OCI-LY7 (cell line): ENCODE measurements at regions not wholly inside any gene's neighbourhood (a gene's known extent, or its start where the extent isn't known, plus 50 kb on each side); places are given as distances from the start of the nearest gene placed in this dataset.
"Not testable (repeated sequence)": the region's sequence is repeated elsewhere in the genome, so short reads cannot be mapped to it uniquely, and the experiment has no call there.

Experiments used
- EZH2phosphoT487 ChIP-seq: fragments of 200-600 bp; sonication (generic); IDR thresholded peaks from 2 replicates; pipeline ENCODE4 v1.6.1; 2018; ENCODE audit warnings: low read depth, borderline replicate concordance, mild to moderate bottlenecking, mixed run types, antibody characterized with exemption, low read length, moderate library complexity, mixed read lengths
- TF ChIP-seq, protein P1 (sequence below): fragments of 200-600 bp; sonication (generic); conservative IDR thresholded peaks from 2 replicates; pipeline ENCODE4 v1.5.1; 2014; ENCODE audit warnings: mild to moderate bottlenecking, antibody characterized with exemption, low read length, moderate library complexity, mixed read lengths

DNA sequence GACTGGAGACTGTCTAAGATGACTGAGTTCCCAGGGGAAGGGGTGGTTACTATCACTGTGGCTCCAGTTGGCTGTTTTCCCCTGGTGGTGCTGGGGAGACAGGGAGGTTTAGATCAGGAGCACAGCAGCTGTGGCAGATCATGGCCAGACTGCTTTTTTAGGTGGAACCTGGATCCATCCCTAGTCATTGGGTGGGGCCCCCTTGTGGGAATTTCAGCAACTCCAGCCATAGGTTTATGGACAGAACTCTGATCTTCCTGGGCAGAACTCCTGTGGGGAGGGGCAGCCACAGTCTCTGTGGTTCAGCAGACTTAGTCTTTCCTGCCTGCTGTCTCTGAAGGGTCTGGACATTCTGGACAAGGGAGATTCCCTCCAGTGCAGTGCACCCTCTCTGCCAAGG lies 917.4 kb upstream of the FOXG1 start:
- TF ChIP-seq, protein P1, sequence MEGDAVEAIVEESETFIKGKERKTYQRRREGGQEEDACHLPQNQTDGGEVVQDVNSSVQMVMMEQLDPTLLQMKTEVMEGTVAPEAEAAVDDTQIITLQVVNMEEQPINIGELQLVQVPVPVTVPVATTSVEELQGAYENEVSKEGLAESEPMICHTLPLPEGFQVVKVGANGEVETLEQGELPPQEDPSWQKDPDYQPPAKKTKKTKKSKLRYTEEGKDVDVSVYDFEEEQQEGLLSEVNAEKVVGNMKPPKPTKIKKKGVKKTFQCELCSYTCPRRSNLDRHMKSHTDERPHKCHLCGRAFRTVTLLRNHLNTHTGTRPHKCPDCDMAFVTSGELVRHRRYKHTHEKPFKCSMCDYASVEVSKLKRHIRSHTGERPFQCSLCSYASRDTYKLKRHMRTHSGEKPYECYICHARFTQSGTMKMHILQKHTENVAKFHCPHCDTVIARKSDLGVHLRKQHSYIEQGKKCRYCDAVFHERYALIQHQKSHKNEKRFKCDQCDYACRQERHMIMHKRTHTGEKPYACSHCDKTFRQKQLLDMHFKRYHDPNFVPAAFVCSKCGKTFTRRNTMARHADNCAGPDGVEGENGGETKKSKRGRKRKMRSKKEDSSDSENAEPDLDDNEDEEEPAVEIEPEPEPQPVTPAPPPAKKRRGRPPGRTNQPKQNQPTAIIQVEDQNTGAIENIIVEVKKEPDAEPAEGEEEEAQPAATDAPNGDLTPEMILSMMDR, result not testable (repeated sequence)
- TF ChIP-seq EZH2phosphoT487, result not testable (repeated sequence)
